ENCODE measurements at regions not wholly inside any gene's neighbourhood (a gene's known extent, or its start where the extent isn't known, plus 50 kb on each side); places are given as distances from the start of the nearest gene placed in this dataset.

DNA sequence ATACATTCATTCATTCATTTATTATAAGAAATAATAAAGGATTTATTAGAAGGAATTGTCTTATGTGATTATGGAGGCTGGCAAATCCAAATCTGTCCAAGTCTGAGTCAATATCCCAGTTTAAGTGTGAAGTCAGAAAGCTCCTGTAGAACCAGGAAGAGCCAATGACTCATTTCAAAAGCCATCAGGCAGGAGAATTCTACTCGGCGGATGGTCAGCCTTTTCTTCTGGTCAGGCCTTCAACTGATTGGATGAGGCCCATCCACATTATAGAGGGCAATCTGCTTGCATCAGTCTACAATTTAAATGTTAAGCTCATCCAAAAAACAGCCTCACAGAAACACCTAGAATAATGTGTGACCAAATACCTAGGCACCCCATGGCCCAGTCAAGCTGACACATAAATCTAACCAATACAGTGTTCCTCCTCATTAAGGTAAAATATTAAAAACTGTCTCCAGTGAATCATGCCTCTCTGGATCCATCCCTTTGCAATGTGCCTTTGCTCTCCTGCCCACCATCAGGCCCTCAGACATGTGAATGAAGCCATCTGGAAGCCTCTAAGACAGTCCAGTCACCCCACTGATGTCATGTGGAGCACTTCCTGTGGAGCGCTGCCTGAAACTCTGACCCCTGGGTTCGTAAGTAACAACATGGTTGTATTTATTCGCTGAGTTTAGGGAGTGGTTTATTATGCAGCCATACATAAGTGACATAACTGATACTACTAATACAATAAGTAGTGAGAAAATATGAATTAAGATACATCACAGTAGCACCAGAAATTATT is 69.2 kb upstream of the WSB1 start:
- Mint-ChIP-seq H3K4me3 (ENCODE audit: unreplicated experiment) (no peak overlapping the region), H3K27ac (ENCODE audit: unreplicated experiment) (no peak overlapping the region), H3K4me1 (ENCODE audit: unreplicated experiment) (peaks cover 19% of the 10 kb centered on the region), H3K9me3 (ENCODE audit: unreplicated experiment) (peaks cover 8% of the 10 kb centered on the region), H3K36me3 (ENCODE audit: unreplicated experiment) (no peaks in the 10 kb centered on the region), H3K27me3 (ENCODE audit: unreplicated experiment) (peaks cover 6% of the 10 kb centered on the region)
- TF ChIP-seq CTCF (IDR thresholded peaks at IDR 0.05), result no peak
- DNase-seq (ENCODE audit: extremely low spot score, unreplicated experiment), result no peak

DNA sequence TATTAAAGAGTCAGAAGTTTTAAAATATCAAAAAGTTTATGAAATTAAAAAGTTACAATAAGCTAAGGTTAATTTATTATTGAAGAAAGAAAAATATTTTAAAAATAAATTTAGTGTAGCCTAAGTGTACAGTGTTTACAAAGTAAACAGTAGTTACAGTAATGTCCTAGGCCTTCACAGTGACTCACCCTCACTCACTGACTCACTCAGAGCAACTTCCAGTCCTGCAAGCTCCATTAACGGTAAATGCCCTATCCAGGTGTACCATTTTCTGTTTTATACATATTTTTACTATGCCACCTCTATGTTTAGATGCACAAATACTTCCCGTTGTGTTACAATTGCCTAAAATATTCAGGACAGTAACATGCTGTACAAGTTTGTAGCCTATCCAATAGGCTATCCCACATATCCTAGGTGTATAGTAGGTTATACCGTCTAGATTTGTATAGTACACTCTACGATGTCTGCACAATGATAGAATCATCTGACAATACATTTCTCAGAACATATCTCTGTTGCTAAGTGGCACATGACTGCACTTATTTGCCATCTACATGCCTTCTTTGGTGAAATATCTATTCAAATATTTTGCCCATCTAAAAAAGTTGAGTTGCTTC is 67.2 kb upstream of the WSB1 start:
- no peak for DNase-seq (ENCODE audit: extremely low spot score, unreplicated experiment)
- no peak overlapping the region for H3K27ac Mint-ChIP-seq (ENCODE audit: unreplicated experiment)
- no peak overlapping the region for H3K4me3 Mint-ChIP-seq (ENCODE audit: unreplicated experiment)
- no peak for TF ChIP-seq CTCF (IDR thresholded peaks at IDR 0.05)
- H3K9me3 Mint-ChIP-seq (ENCODE audit: unreplicated experiment), result peaks cover 8% of the 10 kb centered on the region
- H3K36me3 Mint-ChIP-seq (ENCODE audit: unreplicated experiment), result no peaks in the 10 kb centered on the region
- H3K27me3 Mint-ChIP-seq (ENCODE audit: unreplicated experiment), result peaks cover 3% of the 10 kb centered on the region
- peaks cover 19% of the 10 kb centered on the region for H3K4me1 Mint-ChIP-seq (ENCODE audit: unreplicated experiment)

GRCh38 chr17:27230996-27231395 is 62.9 kb upstream of the WSB1 start:
- Mint-ChIP-seq H3K9me3 (ENCODE audit: unreplicated experiment) (no peaks in the 10 kb centered on the region), H3K4me1 (ENCODE audit: unreplicated experiment) (peaks cover 9% of the 10 kb centered on the region), H3K27ac (ENCODE audit: unreplicated experiment) (no peak overlapping the region), H3K36me3 (ENCODE audit: unreplicated experiment) (no peaks in the 10 kb centered on the region), H3K4me3 (ENCODE audit: unreplicated experiment) (no peak overlapping the region), H3K27me3 (ENCODE audit: unreplicated experiment) (no peaks in the 10 kb centered on the region)
- DNase-seq (ENCODE audit: extremely low spot score, unreplicated experiment), result no peak
- TF ChIP-seq CTCF (IDR thresholded peaks at IDR 0.05), result no peak

DNA sequence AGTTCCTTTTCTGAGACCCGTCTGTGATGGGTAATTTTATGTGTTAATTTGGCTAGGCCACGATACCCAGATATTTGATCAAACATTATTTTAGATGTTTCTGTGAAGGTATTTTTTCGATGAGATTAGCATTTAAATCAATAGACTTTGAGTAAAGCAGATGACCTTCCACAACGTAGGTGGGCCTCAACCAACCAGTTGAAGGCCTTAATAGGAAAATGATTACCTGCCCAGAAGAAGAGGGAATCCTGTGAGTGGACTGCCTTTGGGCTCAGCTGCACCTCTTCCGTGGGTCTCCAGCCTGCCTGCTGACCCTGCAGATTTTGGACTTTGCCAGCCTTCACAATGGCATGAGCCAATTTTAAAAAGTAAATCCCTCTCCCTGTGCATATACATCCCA is 61.6 kb upstream of the WSB1 start:
- no peak overlapping the region for H3K27ac Mint-ChIP-seq (ENCODE audit: unreplicated experiment)
- no peaks in the 10 kb centered on the region for H3K9me3 Mint-ChIP-seq (ENCODE audit: unreplicated experiment)
- TF ChIP-seq CTCF (IDR thresholded peaks at IDR 0.05), result no peak
- no peaks in the 10 kb centered on the region for H3K27me3 Mint-ChIP-seq (ENCODE audit: unreplicated experiment)
- H3K36me3 Mint-ChIP-seq (ENCODE audit: unreplicated experiment), result no peaks in the 10 kb centered on the region
- DNase-seq (ENCODE audit: extremely low spot score, unreplicated experiment), result no peak
- H3K4me1 Mint-ChIP-seq (ENCODE audit: unreplicated experiment), result no peaks in the 10 kb centered on the region
- H3K4me3 Mint-ChIP-seq (ENCODE audit: unreplicated experiment), result no peak overlapping the region

GRCh38 chr17:27233059-27233458 is 60.9 kb upstream of the WSB1 start:
- Mint-ChIP-seq H3K4me1 (ENCODE audit: unreplicated experiment) (no peaks in the 10 kb centered on the region), H3K27ac (ENCODE audit: unreplicated experiment) (no peak overlapping the region)

More at GRCh38 chr17:27233059-27233458, 60.9 kb upstream of the WSB1 start:
- Mint-ChIP-seq H3K27me3 (ENCODE audit: unreplicated experiment) (no peaks in the 10 kb centered on the region), H3K36me3 (ENCODE audit: unreplicated experiment) (no peaks in the 10 kb centered on the region), H3K4me3 (ENCODE audit: unreplicated experiment) (no peak overlapping the region), H3K9me3 (ENCODE audit: unreplicated experiment) (no peaks in the 10 kb centered on the region)
- TF ChIP-seq CTCF (IDR thresholded peaks at IDR 0.05), result no peak
- DNase-seq (ENCODE audit: extremely low spot score, unreplicated experiment), result no peak
